ENCODE measurements at regions not wholly inside any gene's neighbourhood (a gene's known extent, or its start where the extent isn't known, plus 50 kb on each side); places are given as distances from the start of the nearest gene placed in this dataset.

- intact Hi-C loops (cut with DNase I): no loop called here
- Histone ChIP-seq H3K27ac (no peak overlapping the region), H3K27me3 (no peaks in the 10 kb centered on the region), H3K36me3 (no peaks in the 10 kb centered on the region), H3K4me1 (ENCODE audit: insufficient read depth) (no peaks in the 10 kb centered on the region), H3K9me3 (no peaks in the 10 kb centered on the region), H3K4me3 (no peak overlapping the region)
- TF ChIP-seq POLR2A (IDR thresholded peaks at IDR 0.05): no peak
- no peak for TF ChIP-seq CTCF (IDR thresholded peaks at IDR 0.05)
- no peak for TF ChIP-seq EP300 (IDR thresholded peaks at IDR 0.05)
- WGBS, 3 donors: 89 to 94% (median 90%) methylated on average over 2 of the region's 2 CpGs
- DNase-seq: no peak
Observed at GRCh38 chr9:81122749-81123148, 566.6 kb downstream of the TLE1 start.

- no peak overlapping the region for H3K4me3 ChIP-seq
- intact Hi-C loops (cut with DNase I): no loop called here
- H3K4me1 ChIP-seq (ENCODE audit: insufficient read depth): no peaks in the 10 kb centered on the region
- DNase-seq: no peak
- WGBS, 3 donors: 79 to 86% (median 80%) methylated on average over 1 of the region's 1 CpG
- no peaks in the 10 kb centered on the region for H3K36me3 ChIP-seq
- no peaks in the 10 kb centered on the region for H3K27me3 ChIP-seq
- no peak overlapping the region for H3K27ac ChIP-seq
- TF ChIP-seq POLR2A (IDR thresholded peaks at IDR 0.05) (no peak), EP300 (IDR thresholded peaks at IDR 0.05) (no peak), CTCF (IDR thresholded peaks at IDR 0.05) (no peak)
- no peaks in the 10 kb centered on the region for H3K9me3 ChIP-seq
Observed at GRCh38 chr9:81119591-81119990, 569.8 kb downstream of the TLE1 start.

- 96 to 100% (median 100%) methylated on average over 1 of the region's 1 CpG for WGBS, 3 donors
- H3K4me3 ChIP-seq: no peak overlapping the region
- no peaks in the 10 kb centered on the region for H3K9me3 ChIP-seq
- no peaks in the 10 kb centered on the region for H3K27me3 ChIP-seq
- TF ChIP-seq CTCF (IDR thresholded peaks at IDR 0.05): no peak
- no peak for TF ChIP-seq EP300 (IDR thresholded peaks at IDR 0.05)
- H3K27ac ChIP-seq: no peak overlapping the region
- intact Hi-C loops (cut with DNase I): no loop called here
- no peak for DNase-seq
- no peaks in the 10 kb centered on the region for H3K4me1 ChIP-seq (ENCODE audit: insufficient read depth)
- H3K36me3 ChIP-seq: no peaks in the 10 kb centered on the region
Observed at GRCh38 chr9:81118416-81118815, 570.9 kb downstream of the TLE1 start.

GRCh38 chr9:81116340-81117137, 572.8 kb downstream of the TLE1 start:
- H3K9me3 ChIP-seq: no peaks in the 10 kb centered on the region
- H3K27ac ChIP-seq: no peak overlapping the region
- no peaks in the 10 kb centered on the region for H3K4me1 ChIP-seq (ENCODE audit: insufficient read depth)
- TF ChIP-seq POLR2A (IDR thresholded peaks at IDR 0.05): no peak
- no peak for TF ChIP-seq CTCF (IDR thresholded peaks at IDR 0.05)
- no peak for TF ChIP-seq EP300 (IDR thresholded peaks at IDR 0.05)
- intact Hi-C loops (cut with DNase I): no loop called here
- H3K36me3 ChIP-seq: no peaks in the 10 kb centered on the region
- DNase-seq: no peak
- no peaks in the 10 kb centered on the region for H3K27me3 ChIP-seq
- H3K4me3 ChIP-seq: no peak overlapping the region
- WGBS, 3 donors: 66 to 72% (median 67%) methylated on average over 7 of the region's 7 CpGs
